CD4-positive, alpha-beta T cell treated with Interleukin-1 beta for 1 hour (primary cell): ENCODE measurements at regions not wholly inside any gene's neighbourhood (a gene's known extent, or its start where the extent isn't known, plus 50 kb on each side); places are given as distances from the start of the nearest gene placed in this dataset.
"Not testable (repeated sequence)": the region's sequence is repeated elsewhere in the genome, so short reads cannot be mapped to it uniquely, and the experiment has no call there.

ENCODE experiments used
- DNase-seq, 2 donors: peaks; one replicate each; pipeline ENCODE4 v3.0.0-alpha.2; 2020 to 2022

- no peak for DNase-seq
Measured at GRCh38 chr10:9010931-9011670, 956.6 kb downstream of the GATA3 start.

GRCh38 chr10:9012312-9012711 lies 957.8 kb downstream of the GATA3 start:
- no peak for DNase-seq

- DNase-seq, result no peak
Measured at GRCh38 chr10:9015005-9015404, 960.5 kb downstream of the GATA3 start.

- DNase-seq, result no peak
Measured at GRCh38 chr10:9015447-9015846, 961.0 kb downstream of the GATA3 start.

GRCh38 chr10:9016930-9017329 lies 962.4 kb downstream of the GATA3 start:
- DNase-seq, result no peak

- DNase-seq, result no peak
Measured at GRCh38 chr10:9018195-9019173, 964.0 kb downstream of the GATA3 start.

GRCh38 chr10:9023206-9023605 lies 968.7 kb downstream of the GATA3 start:
- DNase-seq, result no peak

- DNase-seq, result no peak
Measured at GRCh38 chr10:9024210-9024609, 969.7 kb downstream of the GATA3 start.

GRCh38 chr10:9028231-9028630 lies 973.7 kb downstream of the GATA3 start:
- DNase-seq, result no peak

GRCh38 chr10:9035355-9035754 lies 980.9 kb downstream of the GATA3 start:
- DNase-seq, result no peak

- DNase-seq, result no peak
Measured at GRCh38 chr10:9036711-9037204, 982.3 kb downstream of the GATA3 start.

GRCh38 chr10:9038146-9038714 lies 983.7 kb downstream of the GATA3 start:
- no peak for DNase-seq

GRCh38 chr10:9043466-9043865 lies 989.0 kb downstream of the GATA3 start:
- DNase-seq, result no peak

- DNase-seq, result no peak
Measured at GRCh38 chr10:9045311-9045710, 990.8 kb downstream of the GATA3 start.

GRCh38 chr10:9051328-9051974 lies 997.0 kb downstream of the GATA3 start:
- DNase-seq, result no peak

- DNase-seq, result no peak
Measured at GRCh38 chr10:9052767-9053166, 998.3 kb downstream of the GATA3 start.

GRCh38 chr10:9056521-9056920 lies 1002.0 kb downstream of the GATA3 start:
- no peak for DNase-seq

- not testable (repeated sequence) for DNase-seq
Measured at GRCh38 chr10:9057293-9057692, 1002.8 kb downstream of the GATA3 start.

GRCh38 chr10:9060314-9060713 lies 1005.8 kb downstream of the GATA3 start:
- DNase-seq, result peak in 1 of 2 donors; percentile 10

- no peak for DNase-seq
Measured at GRCh38 chr10:9061871-9062270, 1007.4 kb downstream of the GATA3 start.

GRCh38 chr10:9066152-9066551 lies 1011.7 kb downstream of the GATA3 start:
- DNase-seq, result no peak

- DNase-seq, result no peak
Measured at GRCh38 chr10:9068003-9068402, 1013.5 kb downstream of the GATA3 start.

- DNase-seq, result no peak
Measured at GRCh38 chr10:9069136-9069535, 1014.6 kb downstream of the GATA3 start.
